GM20000 (cell line): ENCODE measurements at regions not wholly inside any gene's neighbourhood (a gene's known extent, or its start where the extent isn't known, plus 50 kb on each side); places are given as distances from the start of the nearest gene placed in this dataset.

Source experiments
- DNase-seq: peaks from one replicate; pipeline ENCODE4 v3.0.0; 2012; ENCODE audit warnings: low spot score
- CTCF ChIP-seq: IDR thresholded peaks from 2 replicates; pipeline ENCODE4 v1.5.1; 2012; ENCODE audit warnings: mild to moderate bottlenecking, control low read depth; ENCODE audit errors: extremely low read depth, missing control alignments

- TF ChIP-seq CTCF: no peak
- DNase-seq: no peak
These were observed 503.8 kb downstream of the NPHP4 start for GRCh38 chr1:5488448-5488847.

DNA sequence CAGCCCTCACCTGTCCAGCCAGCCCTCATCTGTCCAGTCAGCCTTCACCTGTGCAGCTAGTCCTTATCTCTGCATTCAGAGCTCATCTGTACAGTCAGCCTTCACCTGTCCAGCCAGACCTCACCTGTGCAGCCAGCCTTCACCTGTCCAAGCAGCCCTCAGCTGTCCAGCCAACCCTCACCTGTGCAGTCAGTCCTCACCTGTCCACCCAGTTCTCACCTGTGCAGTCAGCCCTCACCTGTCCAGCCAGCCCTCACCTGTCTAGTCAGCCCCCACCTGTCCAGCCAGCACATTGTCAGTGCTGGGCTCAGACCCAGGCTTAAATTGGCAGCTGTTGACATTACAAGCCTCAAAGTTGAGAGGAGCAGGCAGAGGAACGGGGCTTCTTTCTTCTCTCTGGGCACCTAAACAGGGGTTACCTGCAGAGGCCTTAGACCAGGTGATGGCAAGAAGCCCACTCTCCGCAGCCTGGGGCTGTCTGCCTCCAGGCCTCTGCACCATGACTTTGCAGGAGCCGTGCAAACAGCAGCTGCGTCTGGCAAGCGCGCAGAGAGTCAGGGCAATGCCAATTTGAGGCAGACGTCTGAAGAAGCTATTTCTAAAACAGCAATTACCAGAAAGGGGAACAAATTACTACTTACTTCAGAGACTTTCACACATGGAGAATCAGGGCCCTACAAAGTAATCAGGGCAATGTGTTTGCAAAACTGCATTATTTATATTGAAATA lies 506.1 kb downstream of the NPHP4 start:
- no peak for DNase-seq
- TF ChIP-seq CTCF: no peak

DNA sequence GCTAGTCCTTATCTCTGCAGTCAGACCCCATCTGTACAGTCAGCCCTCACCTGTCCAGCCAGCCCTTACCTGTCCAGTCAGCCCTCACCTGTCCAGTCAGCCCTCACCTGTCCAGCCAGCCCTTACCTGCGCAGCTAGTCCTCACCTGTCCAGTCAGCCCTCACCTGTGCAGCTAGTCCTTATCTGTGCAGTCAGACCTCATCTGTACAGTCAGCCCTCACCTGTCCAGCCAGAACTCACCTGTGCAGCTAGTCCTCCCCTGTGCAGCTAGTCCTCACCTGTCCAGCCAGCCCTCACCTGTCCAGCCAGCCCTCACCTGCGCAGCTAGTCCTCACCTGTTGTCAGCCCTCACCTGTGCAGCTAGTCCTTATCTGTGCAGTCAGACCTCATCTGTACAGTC lies 506.8 kb downstream of the NPHP4 start:
- DNase-seq: no peak
- no peak for TF ChIP-seq CTCF

DNA sequence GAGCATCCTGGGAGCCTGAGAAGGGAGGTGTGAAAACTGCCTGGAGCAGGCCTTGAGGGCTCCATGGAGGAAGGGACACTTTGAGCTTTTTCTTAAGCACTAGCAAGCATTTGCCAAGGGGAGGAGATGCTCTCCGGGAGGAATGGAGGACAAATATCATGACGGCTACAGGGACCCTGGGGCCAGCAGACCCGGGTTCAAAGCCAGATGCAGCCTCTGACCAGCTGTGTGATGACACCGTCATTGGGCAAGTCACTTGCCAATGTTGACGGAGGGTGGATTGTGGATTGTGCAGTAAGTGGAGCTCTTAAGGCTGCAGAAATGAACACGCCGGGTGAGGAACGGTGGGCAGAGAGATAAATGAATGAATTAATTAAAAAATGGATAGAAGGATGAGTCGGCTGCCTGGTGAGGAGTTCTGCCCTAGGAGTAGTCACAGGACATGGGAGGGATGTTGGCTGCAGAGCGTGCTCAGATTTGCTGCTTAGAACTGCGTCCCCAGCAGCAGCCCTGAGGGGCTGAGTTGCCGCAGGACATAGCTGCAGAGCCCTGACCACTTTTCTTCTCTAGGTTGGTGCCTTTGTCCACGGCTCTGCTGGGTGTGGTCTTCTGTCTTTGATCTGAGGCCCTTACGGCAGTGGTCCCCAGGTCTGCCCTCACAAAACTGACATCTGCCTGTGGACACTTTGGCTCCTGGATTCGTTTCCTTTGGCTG lies 507.6 kb downstream of the NPHP4 start:
- no peak for TF ChIP-seq CTCF
- no peak for DNase-seq

- no peak for TF ChIP-seq CTCF
These were observed 510.3 kb downstream of the NPHP4 start for GRCh38 chr1:5481889-5482288.

DNA sequence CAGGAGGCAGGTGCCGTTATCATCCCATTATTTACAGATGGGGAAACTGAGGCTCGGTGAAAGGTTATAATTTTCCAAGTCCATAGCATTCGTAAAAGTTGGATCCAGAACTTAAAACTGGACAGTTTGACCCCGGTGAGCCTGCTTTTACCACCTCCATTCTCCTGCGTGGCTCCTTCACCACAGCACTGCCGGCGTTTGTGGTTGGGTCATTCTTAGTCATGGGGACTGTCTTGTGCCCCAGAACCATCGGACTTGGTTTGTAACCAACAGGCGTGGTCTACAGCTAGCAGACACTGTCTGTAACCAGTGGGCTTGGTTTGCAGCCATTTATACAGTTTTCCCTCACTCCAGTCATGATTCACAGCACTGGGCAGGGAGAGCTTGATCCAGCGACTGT lies 511.3 kb downstream of the NPHP4 start:
- no peak for TF ChIP-seq CTCF
- DNase-seq: no peak

More at GRCh38 chr1:5481889-5482288, 510.3 kb downstream of the NPHP4 start:
- no peak for DNase-seq

DNA sequence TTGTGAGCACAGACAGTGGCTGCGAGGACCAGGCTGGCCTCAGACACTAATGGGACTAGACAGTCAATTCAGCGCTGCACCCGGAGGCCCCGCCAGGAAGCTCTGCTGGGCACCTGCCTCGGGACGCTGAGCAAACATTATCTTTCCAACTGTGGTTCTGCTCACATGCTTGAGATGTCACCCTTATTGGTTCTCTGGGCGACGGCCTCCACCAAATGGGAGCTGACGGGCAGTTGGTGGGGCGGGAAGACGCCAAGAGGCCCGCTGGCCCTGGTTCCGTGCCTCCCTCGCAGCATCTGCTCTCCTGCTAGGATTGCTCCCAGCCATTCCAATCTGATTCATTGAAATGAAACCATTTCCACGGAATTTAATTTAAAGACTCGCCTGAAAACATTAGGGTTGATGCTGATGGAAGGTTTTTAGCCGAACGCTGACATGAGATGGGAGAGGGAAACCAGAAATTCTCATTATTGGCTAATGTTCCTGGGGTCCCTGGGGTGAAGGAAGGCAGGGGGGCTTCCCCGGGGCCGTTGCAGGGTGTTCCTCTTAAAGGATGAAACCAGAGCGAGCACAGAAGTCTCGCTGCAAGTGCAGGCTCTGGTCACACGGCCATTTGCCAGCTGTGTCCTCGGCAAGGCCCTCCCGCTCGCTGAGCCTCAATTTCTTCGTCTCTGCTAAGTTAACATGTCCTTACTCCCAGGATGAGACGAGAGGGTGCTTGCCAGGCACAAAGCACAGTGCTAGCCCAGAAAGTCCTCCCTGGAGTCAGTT lies 512.2 kb downstream of the NPHP4 start:
- no peak for TF ChIP-seq CTCF
- DNase-seq: no peak
